ENCODE measurements at regions not wholly inside any gene's neighbourhood (a gene's known extent, or its start where the extent isn't known, plus 50 kb on each side); places are given as distances from the start of the nearest gene placed in this dataset.

DNA sequence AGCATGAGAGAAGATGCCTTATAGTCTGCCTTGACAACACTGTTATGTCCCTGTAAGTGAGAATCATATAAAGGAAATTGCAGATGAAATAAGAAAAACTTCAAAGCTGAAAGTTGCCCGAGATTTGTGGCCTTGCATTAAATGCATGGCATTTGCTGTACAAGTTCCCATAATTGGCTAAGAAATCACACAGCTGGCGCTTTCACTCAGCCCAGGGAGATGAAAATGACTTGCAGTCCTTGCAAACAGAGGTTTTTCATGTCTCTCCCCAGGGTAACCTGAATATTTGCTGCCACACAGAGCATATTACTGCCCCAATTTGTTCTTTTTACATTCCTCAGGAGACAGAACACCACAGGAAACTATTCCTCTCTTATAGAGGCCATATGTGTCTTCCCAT, 174.8 kb downstream of the FAM114A2 start:
- H3K4me3 Mint-ChIP-seq (ENCODE audit: low read depth): no peak overlapping the region
- no peaks in the 10 kb centered on the region for H3K9me3 Mint-ChIP-seq
- no peak overlapping the region for H3K27ac Mint-ChIP-seq
- no peak for DNase-seq (ENCODE audit: low spot score)
- intact Hi-C loops (cut with micrococcal nuclease): no loop called here
- H3K4me1 Mint-ChIP-seq (ENCODE audit: low read depth): no peaks in the 10 kb centered on the region
- no peaks in the 10 kb centered on the region for H3K36me3 Mint-ChIP-seq (ENCODE audit: low read depth)
- H3K27me3 Mint-ChIP-seq (ENCODE audit: low read depth): no peaks in the 10 kb centered on the region

Data from activated T-helper 2 cell treated with anti-CD3 and anti-CD28 coated beads, Interferon-gamma antibody, Interleukin-2, Interleukin-4, amounts not matched to agents 10 μg/mL and 5 μg/mL and 100 μg/mL, durations not matched to agents 14 hours and 24 hours and 36 hours (primary cell).